ENCODE measurements at regions not wholly inside any gene's neighbourhood (a gene's known extent, or its start where the extent isn't known, plus 50 kb on each side); places are given as distances from the start of the nearest gene placed in this dataset.
"Not testable (repeated sequence)": the region's sequence is repeated elsewhere in the genome, so short reads cannot be mapped to it uniquely, and the experiment has no call there.

DNA sequence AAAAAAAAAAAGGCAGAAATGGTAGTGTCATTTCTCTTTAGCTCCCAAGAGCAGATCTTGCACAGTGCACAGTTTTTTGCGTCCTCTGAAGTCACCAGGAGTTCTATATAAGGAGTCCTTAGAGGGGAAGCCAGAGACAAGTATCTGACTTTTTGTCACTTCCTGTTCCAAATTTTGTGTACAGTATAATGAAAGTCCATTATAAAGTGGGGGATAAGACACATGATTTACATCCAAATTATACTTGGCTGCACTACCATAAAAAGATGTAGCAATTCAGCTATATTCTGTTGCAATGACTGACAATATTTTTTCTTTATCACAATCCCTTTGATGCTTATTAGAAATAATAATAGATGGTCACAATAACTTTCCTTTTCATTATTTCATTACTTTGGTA is 1276.9 kb upstream of the ADGRL2 start:
- Histone ChIP-seq H2AFZ (ENCODE audit: low read length) (no peak overlapping the region), H3K4me2 (ENCODE audit: low read length) (no peak overlapping the region), H3K4me3 (ENCODE audit: low read depth, low read length, poor library complexity, severe bottlenecking) (no peak overlapping the region), H3K27ac (ENCODE audit: low read depth, low read length, poor library complexity, severe bottlenecking) (no peak overlapping the region), H3K9me3 (ENCODE audit: low read length) (no peaks in the 10 kb centered on the region), H3K79me2 (ENCODE audit: insufficient read depth, low read depth, low read length) (no peaks in the 10 kb centered on the region), H3K4me1 (ENCODE audit: insufficient read depth, low read length, poor library complexity, severe bottlenecking) (no peaks in the 10 kb centered on the region), H4K20me1 (ENCODE audit: insufficient read depth, low read length) (no peaks in the 10 kb centered on the region), H3K9me2 (ENCODE audit: insufficient read depth, low read length) (no peaks in the 10 kb centered on the region), H3K36me3 (ENCODE audit: insufficient read depth, low read length) (no peaks in the 10 kb centered on the region)
- POLR2A ChIA-PET: no interaction called here
- DNase-seq (ENCODE audit: low spot score): no peak
- TF ChIP-seq, protein P1, sequence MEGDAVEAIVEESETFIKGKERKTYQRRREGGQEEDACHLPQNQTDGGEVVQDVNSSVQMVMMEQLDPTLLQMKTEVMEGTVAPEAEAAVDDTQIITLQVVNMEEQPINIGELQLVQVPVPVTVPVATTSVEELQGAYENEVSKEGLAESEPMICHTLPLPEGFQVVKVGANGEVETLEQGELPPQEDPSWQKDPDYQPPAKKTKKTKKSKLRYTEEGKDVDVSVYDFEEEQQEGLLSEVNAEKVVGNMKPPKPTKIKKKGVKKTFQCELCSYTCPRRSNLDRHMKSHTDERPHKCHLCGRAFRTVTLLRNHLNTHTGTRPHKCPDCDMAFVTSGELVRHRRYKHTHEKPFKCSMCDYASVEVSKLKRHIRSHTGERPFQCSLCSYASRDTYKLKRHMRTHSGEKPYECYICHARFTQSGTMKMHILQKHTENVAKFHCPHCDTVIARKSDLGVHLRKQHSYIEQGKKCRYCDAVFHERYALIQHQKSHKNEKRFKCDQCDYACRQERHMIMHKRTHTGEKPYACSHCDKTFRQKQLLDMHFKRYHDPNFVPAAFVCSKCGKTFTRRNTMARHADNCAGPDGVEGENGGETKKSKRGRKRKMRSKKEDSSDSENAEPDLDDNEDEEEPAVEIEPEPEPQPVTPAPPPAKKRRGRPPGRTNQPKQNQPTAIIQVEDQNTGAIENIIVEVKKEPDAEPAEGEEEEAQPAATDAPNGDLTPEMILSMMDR (conservative IDR thresholded peaks at IDR 0.05; ENCODE audit: low read length): no peak
- no peak for TF ChIP-seq EZH2phosphoT487 (IDR thresholded peaks at IDR 0.05; ENCODE audit: borderline replicate concordance, low read depth, low read length)
- CTCF ChIA-PET (ENCODE audit: unreplicated experiment): no interaction called here
- intact Hi-C loops (cut with micrococcal nuclease; ENCODE audit: unreplicated experiment): no loop called here
- BruUV-seq (replicated peaks): no TSS peak

DNA sequence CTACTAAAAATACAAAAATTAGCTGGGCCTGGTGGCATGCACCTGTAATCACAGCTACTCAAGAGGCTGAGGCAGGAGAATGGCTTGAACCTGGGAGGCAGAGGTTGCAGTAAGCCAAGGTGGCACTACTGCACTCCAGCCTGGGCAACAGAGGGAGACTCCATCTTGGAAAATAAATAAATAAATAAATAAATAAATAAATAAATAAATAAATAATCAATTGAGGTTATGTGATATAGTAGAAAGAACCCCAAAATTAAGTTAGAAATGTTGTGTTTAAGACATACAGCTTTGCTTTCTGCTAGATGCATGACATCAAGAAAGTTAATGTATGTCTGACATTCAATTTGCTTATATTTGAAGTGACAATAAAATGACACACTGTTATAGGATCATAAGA is 1277.7 kb upstream of the ADGRL2 start:
- POLR2A ChIA-PET; H3K27ac ChIP-seq (ENCODE audit: low read depth, low read length, poor library complexity, severe bottlenecking); DNase-seq (ENCODE audit: low spot score); intact Hi-C loops (cut with micrococcal nuclease; ENCODE audit: unreplicated experiment); H4K20me1 ChIP-seq (ENCODE audit: insufficient read depth, low read length); CTCF ChIA-PET (ENCODE audit: unreplicated experiment); H3K4me1 ChIP-seq (ENCODE audit: insufficient read depth, low read length, poor library complexity, severe bottlenecking); H3K79me2 ChIP-seq (ENCODE audit: insufficient read depth, low read depth, low read length); BruUV-seq (replicated peaks); H2AFZ ChIP-seq (ENCODE audit: low read length); H3K36me3 ChIP-seq (ENCODE audit: insufficient read depth, low read length); H3K9me3 ChIP-seq (ENCODE audit: low read length); H3K9me2 ChIP-seq (ENCODE audit: insufficient read depth, low read length); H3K4me2 ChIP-seq (ENCODE audit: low read length); H3K4me3 ChIP-seq (ENCODE audit: low read depth, low read length, poor library complexity, severe bottlenecking): not testable (repeated sequence)

DNA sequence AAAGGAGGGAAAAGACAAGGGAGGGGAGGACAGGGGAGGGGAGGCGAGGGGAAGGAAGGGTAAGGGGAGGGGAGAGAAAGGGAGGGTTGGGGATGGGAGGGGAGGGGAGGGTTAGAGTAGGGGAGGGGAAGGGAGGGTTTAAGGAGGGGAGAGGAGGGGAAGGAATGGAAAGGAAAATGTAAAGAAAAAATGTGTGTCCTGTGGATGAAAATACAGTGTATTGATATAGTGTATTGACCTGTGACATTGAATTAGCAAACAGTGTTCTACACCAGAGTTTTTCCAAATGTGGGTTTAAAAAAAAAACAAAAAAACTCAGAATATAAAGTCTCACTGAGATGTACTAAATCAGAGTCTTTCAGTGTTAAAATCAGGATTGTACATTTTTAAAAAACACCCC is 1279.8 kb upstream of the ADGRL2 start:
- no peak for TF ChIP-seq EZH2phosphoT487 (IDR thresholded peaks at IDR 0.05; ENCODE audit: borderline replicate concordance, low read depth, low read length)
- TF ChIP-seq, protein P1 (conservative IDR thresholded peaks at IDR 0.05; ENCODE audit: low read length): no peak

More for the DNA sequence above, 1279.8 kb upstream of the ADGRL2 start:
- no peak overlapping the region for H3K4me2 ChIP-seq (ENCODE audit: low read length)
- H2AFZ ChIP-seq (ENCODE audit: low read length): no peak overlapping the region
- BruUV-seq (replicated peaks): no TSS peak
- no peaks in the 10 kb centered on the region for H3K36me3 ChIP-seq (ENCODE audit: insufficient read depth, low read length)
- ChIA-PET POLR2A (no interaction called here), CTCF (ENCODE audit: unreplicated experiment) (no interaction called here)
- no peak overlapping the region for H3K27ac ChIP-seq (ENCODE audit: low read depth, low read length, poor library complexity, severe bottlenecking)
- intact Hi-C loops (cut with micrococcal nuclease; ENCODE audit: unreplicated experiment): no loop called here
- H4K20me1 ChIP-seq (ENCODE audit: insufficient read depth, low read length): no peaks in the 10 kb centered on the region
- H3K9me3 ChIP-seq (ENCODE audit: low read length): no peaks in the 10 kb centered on the region
- H3K9me2 ChIP-seq (ENCODE audit: insufficient read depth, low read length): no peaks in the 10 kb centered on the region
- H3K79me2 ChIP-seq (ENCODE audit: insufficient read depth, low read depth, low read length): no peaks in the 10 kb centered on the region
- no peak overlapping the region for H3K4me3 ChIP-seq (ENCODE audit: low read depth, low read length, poor library complexity, severe bottlenecking)
- no peak for DNase-seq (ENCODE audit: low spot score)
- H3K4me1 ChIP-seq (ENCODE audit: insufficient read depth, low read length, poor library complexity, severe bottlenecking): no peaks in the 10 kb centered on the region
